22Rv1 (cell line): ENCODE measurements at regions not wholly inside any gene's neighbourhood (a gene's known extent, or its start where the extent isn't known, plus 50 kb on each side); places are given as distances from the start of the nearest gene placed in this dataset.

Source experiments
- H3K27ac ChIP-seq: fragments of 450-650 bp; 2 replicates; pipeline ENCODE4 v1.5.1; 2017
- CTCF ChIP-seq: fragments of 450-650 bp; IDR thresholded peaks from 2 replicates; pipeline ENCODE4 v1.5.1; 2017; ENCODE audit warnings: mild to moderate bottlenecking
- ZFX ChIP-seq: fragments of 450-650 bp; IDR thresholded peaks from 2 replicates; pipeline ENCODE4 v1.6.1; 2017; ENCODE audit warnings: antibody characterized with exemption, borderline replicate concordance

- TF ChIP-seq ZFX (no peak), CTCF (peak; percentile 45)
- H3K27ac ChIP-seq, result no peak overlapping the region
These were observed 240.5 kb upstream of the DAAM1 start for GRCh38 chr14:58947814-58948445.

- no peak overlapping the region for H3K27ac ChIP-seq
- TF ChIP-seq CTCF (no peak), ZFX (no peak)
These were observed 237.9 kb upstream of the DAAM1 start for GRCh38 chr14:58950555-58950954.

GRCh38 chr14:58951143-58951542, 237.3 kb upstream of the DAAM1 start:
- no peak overlapping the region for H3K27ac ChIP-seq
- TF ChIP-seq CTCF (no peak), ZFX (no peak)

GRCh38 chr14:58954052-58954451, 234.4 kb upstream of the DAAM1 start:
- no peak overlapping the region for H3K27ac ChIP-seq
- TF ChIP-seq CTCF, result no peak

- TF ChIP-seq ZFX, result no peak
- no peak for TF ChIP-seq CTCF
- no peak overlapping the region for H3K27ac ChIP-seq
These were observed 233.3 kb upstream of the DAAM1 start for GRCh38 chr14:58954901-58955861.

- no peak for TF ChIP-seq ZFX
- no peak for TF ChIP-seq CTCF
These were observed 227.3 kb upstream of the DAAM1 start for GRCh38 chr14:58961045-58961731.

More at GRCh38 chr14:58961045-58961731, 227.3 kb upstream of the DAAM1 start:
- no peak overlapping the region for H3K27ac ChIP-seq
